ENCODE measurements at regions not wholly inside any gene's neighbourhood (a gene's known extent, or its start where the extent isn't known, plus 50 kb on each side); places are given as distances from the start of the nearest gene placed in this dataset.
A peak's percentile ranks its signal among the peaks of the same experiment; 100 is the strongest.
"Not testable (repeated sequence)": the region's sequence is repeated elsewhere in the genome, so short reads cannot be mapped to it uniquely, and the experiment has no call there.

- no peak overlapping the region for H3K27ac ChIP-seq
- H3K4me3 ChIP-seq = no peak overlapping the region
These were observed 72.1 kb downstream of the TMEM212 start for GRCh38 chr3:171915275-171915674.

GRCh38 chr3:171916888-171917287, 73.7 kb downstream of the TMEM212 start:
- H3K27ac ChIP-seq = no peak overlapping the region
- H3K4me3 ChIP-seq = no peak overlapping the region

GRCh38 chr3:171922629-171923028, 79.5 kb downstream of the TMEM212 start:
- H3K27ac ChIP-seq, H3K4me3 ChIP-seq: not testable (repeated sequence)

- not testable (repeated sequence) for H3K4me3 ChIP-seq, H3K27ac ChIP-seq
These were observed 80.5 kb downstream of the TMEM212 start for GRCh38 chr3:171923668-171924067.

GRCh38 chr3:171924864-171925263, 81.7 kb downstream of the TMEM212 start:
- H3K27ac ChIP-seq, H3K4me3 ChIP-seq: not testable (repeated sequence)

- no peak overlapping the region for H3K4me3 ChIP-seq
- H3K27ac ChIP-seq = no peak overlapping the region
These were observed 89.0 kb downstream of the TMEM212 start for GRCh38 chr3:171932153-171932611.

DNA sequence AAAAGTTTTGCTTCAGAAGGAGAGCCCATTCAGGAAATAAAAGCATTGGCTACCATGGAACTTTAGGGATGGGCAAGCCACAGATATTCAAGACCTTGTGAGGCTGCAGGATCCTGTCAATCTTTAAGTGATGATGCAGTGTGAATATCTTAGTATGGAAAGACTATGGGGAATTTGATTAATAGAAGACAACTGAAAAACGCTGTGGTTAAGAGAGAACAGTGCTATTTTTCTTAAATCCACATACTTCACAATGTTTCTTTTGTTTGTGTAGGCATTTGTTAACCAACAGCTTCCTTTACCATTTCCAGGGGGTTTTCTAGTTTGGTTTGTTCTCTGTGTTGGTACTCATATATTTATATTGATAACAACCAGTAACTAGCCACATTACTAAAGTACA, 90.3 kb downstream of the TMEM212 start:
- Histone ChIP-seq H3K4me3 (no peak overlapping the region), H3K27ac (no peak overlapping the region)

GRCh38 chr3:171935261-171936123, 92.3 kb downstream of the TMEM212 start:
- H3K27ac ChIP-seq = no peak overlapping the region

DNA sequence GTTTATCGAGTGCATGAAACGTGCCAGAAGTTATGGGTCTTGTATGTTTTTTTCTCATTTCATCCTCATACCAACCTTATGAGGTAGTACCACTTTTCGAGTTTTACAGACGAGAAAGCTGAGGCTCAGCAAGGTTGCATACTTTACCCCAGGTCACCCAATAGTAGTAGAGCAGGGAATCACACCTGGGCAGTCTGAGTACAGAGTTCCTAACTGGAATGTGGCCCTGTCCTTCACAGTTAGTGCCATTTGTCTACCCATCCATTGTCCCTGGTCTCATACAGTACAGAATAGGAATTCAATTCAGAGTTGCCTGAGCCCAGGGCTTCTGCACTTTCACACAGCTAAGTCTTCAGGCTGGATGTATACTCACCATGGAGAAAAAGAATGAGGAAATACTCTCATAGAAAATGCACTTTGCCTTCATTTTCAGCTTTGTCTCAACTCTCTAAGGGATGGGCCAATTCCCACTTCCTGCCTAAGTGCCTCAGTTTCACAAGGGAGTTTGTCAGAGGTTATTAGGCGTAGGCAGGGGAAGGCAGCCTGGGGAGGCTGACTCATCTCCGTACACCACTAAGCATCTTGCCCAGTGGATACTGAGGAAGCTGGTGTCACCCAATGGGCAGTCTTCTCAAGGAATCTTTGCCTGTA, 93.2 kb downstream of the TMEM212 start:
- no peak overlapping the region for H3K27ac ChIP-seq
- H3K4me3 ChIP-seq = no peak overlapping the region

More at GRCh38 chr3:171935261-171936123, 92.3 kb downstream of the TMEM212 start:
- no peak overlapping the region for H3K4me3 ChIP-seq

- Histone ChIP-seq H3K4me3 (no peak overlapping the region), H3K27ac (no peak overlapping the region)
These were observed 96.4 kb downstream of the TMEM212 start for GRCh38 chr3:171939578-171939977.

DNA sequence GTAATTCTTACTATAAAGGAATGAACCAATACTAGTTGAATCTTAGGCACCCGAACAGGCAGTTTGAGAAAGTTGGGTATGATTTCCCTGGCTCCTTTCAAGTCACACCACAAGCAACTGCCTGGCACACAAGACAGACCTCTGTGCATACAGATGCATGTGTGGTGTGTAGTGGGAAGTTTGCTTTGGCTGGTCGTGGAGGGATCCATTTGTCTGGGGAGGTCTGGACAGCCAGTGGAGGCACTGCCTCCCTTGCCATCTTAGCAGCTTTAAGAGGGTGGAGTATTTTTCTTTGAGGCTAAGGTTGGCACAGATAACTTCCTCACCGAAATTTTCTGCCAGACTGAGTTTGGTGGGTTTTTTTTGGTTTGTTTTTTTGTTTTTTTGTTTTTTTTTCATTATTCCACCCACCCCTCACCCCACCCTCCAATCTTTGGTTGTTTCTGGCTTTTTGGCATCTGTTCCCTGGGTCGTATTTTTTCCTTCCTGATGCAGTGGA, 97.1 kb downstream of the TMEM212 start:
- H3K4me3 ChIP-seq = no peak overlapping the region
- no peak overlapping the region for H3K27ac ChIP-seq

DNA sequence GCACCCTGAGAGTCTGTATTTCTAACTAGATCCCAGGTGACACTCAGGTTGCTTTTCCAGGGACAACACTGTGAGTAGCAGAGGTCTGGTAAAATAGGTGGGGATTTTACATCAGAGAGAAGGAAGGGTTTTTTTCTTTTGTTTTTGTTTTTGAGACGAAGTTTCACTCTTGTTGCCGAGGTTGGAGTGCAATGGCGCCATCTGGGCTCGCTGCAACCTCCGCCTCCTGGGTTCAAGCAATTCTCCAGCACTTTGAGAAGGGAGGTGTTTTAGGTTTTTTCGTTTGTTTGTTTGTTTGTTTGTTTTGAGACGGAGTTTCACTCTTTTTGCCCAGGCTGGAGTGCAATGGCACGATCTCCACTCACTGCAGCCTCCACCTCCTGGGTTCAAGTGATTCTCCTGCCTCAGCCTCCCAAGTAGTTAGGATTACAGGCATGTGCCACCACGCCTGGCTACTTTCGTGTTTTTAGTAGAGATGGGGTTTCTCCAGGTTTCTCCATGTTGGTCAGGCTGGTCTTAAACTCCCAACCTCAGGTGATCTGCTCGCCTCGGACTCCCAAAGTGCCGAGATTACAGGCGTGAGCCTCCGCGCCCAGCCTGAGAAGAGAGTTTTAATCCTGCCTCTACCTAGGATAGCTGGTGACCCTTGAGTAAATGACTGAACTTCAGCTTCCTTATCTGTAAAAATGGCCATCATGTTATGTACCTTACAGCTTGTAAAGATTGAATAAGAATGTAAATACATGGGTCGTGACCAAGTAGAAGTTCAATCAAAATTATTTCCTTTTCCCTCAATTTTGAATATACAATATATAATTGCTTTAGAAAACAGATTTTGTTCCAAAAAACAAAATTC, 95.9 kb upstream of the FNDC3B start:
- H3K4me3 ChIP-seq = no peak overlapping the region
- H3K27ac ChIP-seq = no peak overlapping the region

DNA sequence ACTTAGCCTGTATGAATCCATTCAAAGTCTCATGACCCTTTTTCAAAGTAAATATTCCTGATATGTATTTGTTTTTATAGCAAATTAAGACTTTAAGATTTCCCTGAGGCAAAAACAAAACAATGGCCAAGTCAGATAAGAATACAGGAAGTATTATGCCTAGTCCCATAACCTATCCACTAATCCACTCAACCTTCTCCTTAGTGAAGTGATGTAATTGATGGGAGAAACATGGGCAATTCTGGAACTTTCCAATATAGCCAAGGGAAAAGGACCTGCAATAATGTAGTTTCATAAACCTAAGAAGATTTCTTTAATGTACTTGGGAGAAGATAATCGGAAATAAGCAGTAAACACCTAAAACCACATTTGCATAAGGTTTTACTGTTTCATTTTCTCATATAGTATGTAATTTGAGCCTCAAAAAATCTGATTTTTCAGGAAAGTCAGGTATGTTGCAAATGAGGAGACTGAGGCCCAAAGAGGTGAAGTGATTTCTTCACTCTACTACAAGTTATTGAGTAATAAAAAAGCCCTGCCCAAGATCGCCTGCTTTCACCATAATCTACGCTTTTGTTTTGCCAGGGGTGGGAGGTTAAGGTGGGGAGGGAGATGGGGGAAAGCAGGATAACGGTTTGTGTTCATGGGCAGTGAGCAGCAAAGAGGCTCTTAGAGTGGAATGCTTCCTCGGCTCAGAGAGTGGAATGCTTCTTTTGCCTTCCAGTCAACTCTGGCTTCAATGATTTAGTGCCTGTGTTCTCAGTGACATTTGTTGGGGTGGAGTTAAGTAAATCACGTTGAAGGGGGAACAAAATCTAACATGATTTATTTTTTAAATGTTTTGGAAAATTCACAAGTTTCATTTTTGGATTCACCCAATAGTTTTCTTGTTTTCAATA, 95.0 kb upstream of the FNDC3B start:
- peak overlapping the region in 1 of 21 experiments; percentile 17 for H3K27ac ChIP-seq
- no peak overlapping the region for H3K4me3 ChIP-seq

DNA sequence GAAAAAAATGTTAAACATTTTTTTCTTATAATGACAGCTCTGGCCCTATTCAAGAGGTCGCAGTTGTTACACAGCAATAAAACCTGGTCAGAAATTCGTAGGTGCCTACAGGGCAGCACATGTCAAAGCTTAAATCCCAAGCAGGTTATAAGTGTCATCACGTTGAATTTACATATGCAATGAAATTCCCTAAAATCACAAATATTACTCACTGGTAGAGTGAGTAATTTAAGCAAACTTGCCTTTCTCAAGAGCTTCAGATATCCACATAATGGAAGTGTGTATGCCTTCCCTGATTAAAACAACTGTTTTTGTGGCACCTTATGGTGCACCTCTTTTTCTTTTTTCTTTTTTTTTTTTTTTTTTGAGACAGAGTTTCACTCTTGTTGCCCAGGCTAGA, 90.7 kb upstream of the FNDC3B start:
- Histone ChIP-seq H3K27ac (no peak overlapping the region), H3K4me3 (no peak overlapping the region)

DNA sequence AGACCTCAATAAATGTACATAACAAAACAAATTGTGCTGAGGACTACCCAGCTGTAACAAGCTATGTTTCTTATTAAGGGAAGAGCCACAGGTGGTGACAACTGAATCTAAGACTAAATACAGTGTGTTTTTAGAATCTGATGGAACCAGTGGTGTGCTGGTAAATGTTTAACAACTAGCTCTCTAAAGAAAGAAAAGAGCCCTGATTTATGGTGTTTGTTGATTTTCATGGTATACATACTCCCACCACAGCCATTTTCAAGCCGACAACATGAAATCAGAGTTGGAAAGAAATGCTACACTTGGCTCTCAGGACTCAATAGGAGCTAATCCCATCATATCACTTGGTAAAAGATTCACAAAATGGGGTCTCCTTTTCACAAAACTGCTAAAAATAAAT, 89.8 kb upstream of the FNDC3B start:
- Histone ChIP-seq H3K27ac (no peak overlapping the region), H3K4me3 (no peak overlapping the region)

- Histone ChIP-seq H3K4me3 (no peak overlapping the region), H3K27ac (no peak overlapping the region)
These were observed 89.0 kb upstream of the FNDC3B start for GRCh38 chr3:171950373-171950772.

DNA sequence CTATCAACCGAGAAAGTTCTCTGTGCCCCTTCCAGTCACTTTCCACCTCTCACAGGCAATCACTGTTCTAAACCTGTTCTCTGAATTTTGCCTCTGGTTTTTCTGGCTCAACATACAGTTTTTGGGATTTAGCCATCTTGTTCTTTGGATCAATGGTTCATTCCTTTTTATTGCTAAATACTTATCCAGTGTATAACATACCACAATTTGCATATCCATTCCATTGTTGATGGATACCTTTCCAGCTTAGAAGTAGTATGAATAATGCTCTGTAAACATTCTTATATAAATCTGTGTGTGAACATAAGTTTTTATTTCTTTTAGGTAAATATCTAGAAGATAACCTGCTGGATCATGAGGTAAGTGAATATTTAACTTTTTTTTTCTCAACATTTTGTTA, 87.8 kb upstream of the FNDC3B start:
- H3K4me3 ChIP-seq = no peak overlapping the region
- H3K27ac ChIP-seq = no peak overlapping the region

- H3K4me3 ChIP-seq = no peak overlapping the region
- H3K27ac ChIP-seq = no peak overlapping the region
These were observed 85.9 kb upstream of the FNDC3B start for GRCh38 chr3:171953301-171954022.
